ENCODE measurements at regions not wholly inside any gene's neighbourhood (a gene's known extent, or its start where the extent isn't known, plus 50 kb on each side); places are given as distances from the start of the nearest gene placed in this dataset.

- no peak overlapping the region for H3K27ac Mint-ChIP-seq
- peaks cover 6% of the 10 kb centered on the region for H3K9me3 ChIP-seq (ENCODE audit: control insufficient read depth, low read depth, low read length)
- H3T11ph ChIP-seq (ENCODE audit: low read length): no peak overlapping the region
- no peaks in the 10 kb centered on the region for H3K79me1 ChIP-seq (ENCODE audit: insufficient read depth, low read depth, low read length, poor library complexity, severe bottlenecking)
- H2AK5ac ChIP-seq (ENCODE audit: insufficient read length, low read length): no peak overlapping the region
- no peak overlapping the region for H2BK5ac ChIP-seq (ENCODE audit: insufficient read length, low read length)
- H3K27me3 Mint-ChIP-seq (ENCODE audit: low read depth): peaks cover 19% of the 10 kb centered on the region
- H3K14ac ChIP-seq (ENCODE audit: insufficient read depth, low read length): no peak overlapping the region
- H3K4ac ChIP-seq (ENCODE audit: low read depth, low read length): no peak overlapping the region
- H3K9me3 Mint-ChIP-seq: peaks cover under 1 to 7% of the 10 kb centered on the region in 2 experiments; a peak in 4 of 5 replicates
- no peak overlapping the region for H4K5ac ChIP-seq (ENCODE audit: insufficient read length, low read depth, low read length)
- no CpG with 5 or more reads among the region's 2 CpGs for WGBS (ENCODE audit: extremely low coverage, insufficient read length, low lambda C conversion rate)
- DNase-seq: no peak
- no peak overlapping the region for H2BK20ac ChIP-seq (ENCODE audit: low read depth, low read length, poor library complexity, severe bottlenecking)
- no peak for TF ChIP-seq CTCF (conservative IDR thresholded peaks at IDR 0.05)
- H3K18ac ChIP-seq (ENCODE audit: insufficient read length, low read depth, low read length): no peak overlapping the region
- no peak overlapping the region for H2BK12ac ChIP-seq (ENCODE audit: insufficient read length, low read depth, low read length)
- H3K4me3 Mint-ChIP-seq: no peak overlapping the region
- no peaks in the 10 kb centered on the region for H3K27me3 ChIP-seq (ENCODE audit: insufficient read depth, low read length)
- no peaks in the 10 kb centered on the region for H3K4me1 ChIP-seq (ENCODE audit: insufficient read depth, low read length)
- H3K56ac ChIP-seq (ENCODE audit: insufficient read length, low read depth, low read length): no peak overlapping the region
- no peak overlapping the region for H2BK15ac ChIP-seq (ENCODE audit: low read depth, low read length)
- H4K91ac ChIP-seq (ENCODE audit: insufficient read length, low read depth, low read length): no peak overlapping the region
- H2BK120ac ChIP-seq (ENCODE audit: low read depth, low read length, poor library complexity, severe bottlenecking): no peak overlapping the region
- no peak overlapping the region for H3K4me2 ChIP-seq (ENCODE audit: insufficient read depth, insufficient read length, low read length)
- no peaks in the 10 kb centered on the region; a peak in 1 of 7 replicates for H3K36me3 Mint-ChIP-seq (ENCODE audit: insufficient read depth in 1 of 3, low read depth in 3 of 3)
- no peak overlapping the region for H3K23ac ChIP-seq (ENCODE audit: insufficient read length, low read depth, low read length)
- no peaks in the 10 kb centered on the region for H3K23me2 ChIP-seq (ENCODE audit: insufficient read length, low read depth, low read length, poor library complexity, severe bottlenecking)
- no peaks in the 10 kb centered on the region for H3K4me1 Mint-ChIP-seq
- H4K8ac ChIP-seq (replicated peaks; ENCODE audit: insufficient read length, low read depth, low read length): no peak overlapping the region
- H2AFZ ChIP-seq (ENCODE audit: low read length): no peak overlapping the region
- no peak overlapping the region for H3K9ac ChIP-seq (ENCODE audit: extremely low read depth, insufficient read length, low read length)
- no peak overlapping the region for H3K27ac ChIP-seq (ENCODE audit: insufficient read length, low read depth, low read length)
- no peaks in the 10 kb centered on the region for H4K20me1 ChIP-seq (ENCODE audit: control insufficient read depth, insufficient read depth, insufficient read length)
- no peaks in the 10 kb centered on the region for H3K79me2 ChIP-seq (ENCODE audit: insufficient read depth, low read length)
These were observed 115.3 kb upstream of the FSTL4 start for GRCh38 chr5:133727636-133728035.
